ENCODE measurements at regions not wholly inside any gene's neighbourhood (a gene's known extent, or its start where the extent isn't known, plus 50 kb on each side); places are given as distances from the start of the nearest gene placed in this dataset.

- no peak for TF ChIP-seq CTCF (IDR thresholded peaks at IDR 0.05)
- no peak for TF ChIP-seq EP300 (IDR thresholded peaks at IDR 0.05)
- TF ChIP-seq POLR2A (IDR thresholded peaks at IDR 0.05) = no peak
Observed at GRCh38 chr2:118678985-118679384, 168.5 kb downstream of the EN1 start.

Measured in ovary (tissue), 3 donors.